Body of pancreas (tissue), 4 donors: ENCODE measurements at regions not wholly inside any gene's neighbourhood (a gene's known extent, or its start where the extent isn't known, plus 50 kb on each side); places are given as distances from the start of the nearest gene placed in this dataset.

Experiments used
- ATAC-seq: fragments of 150-250 bp; one replicate; pipeline ENCODE4 v1.9.1; 2016
- DNase-seq, 4 donors: peaks; one replicate each; pipeline ENCODE4 v3.0.0-alpha.2; 2019
- H3K27ac ChIP-seq, 4 donors: fragments of 200-600 bp; sonication (generic); 1 replicate in 3 of 4; 2 replicates in 1 of 4; pipeline versions ENCODE4 v1.5.1 to v1.6.1; 2016 to 2019; ENCODE audit warnings: mild to moderate bottlenecking in 1 of 4, mixed read lengths in 1 of 4, moderate library complexity in 1 of 4
- H3K27me3 ChIP-seq, 2 donors: fragments of 200-600 bp; sonication (generic); one replicate each; pipeline ENCODE4 v1.6.0; 2016; ENCODE audit warnings: mild to moderate bottlenecking in 1 of 2
- H3K36me3 ChIP-seq, 2 donors: fragments of 200-600 bp; sonication (generic); replicated peaks in 1 of 2; 2 replicates each; pipeline ENCODE4 v1.5.1; 2016; ENCODE audit warnings: low read depth in 2 of 2; ENCODE audit not compliant: insufficient read depth in 1 of 2
- H3K4me1 ChIP-seq: fragments of 200-600 bp; sonication (generic); one replicate; pipeline ENCODE4 v1.6.0; 2016
- H3K4me3 ChIP-seq, 2 donors: fragments of 200-600 bp; sonication (generic); 1 replicate in 1 of 2; 2 replicates in 1 of 2; pipeline ENCODE4 v1.5.1; 2016 to 2019
- H3K9me3 ChIP-seq, 3 donors: fragments of 200-600 bp; sonication (generic); 1 replicate in 2 of 3; 2 replicates in 1 of 3; pipeline ENCODE4 v1.5.1; 2016
- POLR2A ChIP-seq, 3 donors: fragments of 450-650 bp; IDR thresholded peaks; one replicate each; pipeline ENCODE4 v1.6.1; 2016; ENCODE audit warnings: antibody characterized with exemption in 3 of 3, mild to moderate bottlenecking in 2 of 3
- WGBS, 2 donors: methylation state at CpG; one replicate each; pipeline ENCODE4 v1.1.5; 2017; 5-methylcytosine and 5-hydroxymethylcytosine counted together
- intact Hi-C: fragments of 100-400 bp; cut with DNase I; formaldehyde crosslinking; loops from one replicate; pipeline ENCODE4 v1.15.1; 2023
- TF ChIP-seq, protein P1 (sequence below), 7 experiments: fragments of 450-650 bp in 4 of 7; fragments of 200-600 bp in 3 of 7; sonication (generic) in 3 of 7; IDR thresholded peaks; one replicate each; pipeline ENCODE4 v1.5.1; 2016 to 2019; ENCODE audit warnings: antibody characterized with exemption in 7 of 7

DNA sequence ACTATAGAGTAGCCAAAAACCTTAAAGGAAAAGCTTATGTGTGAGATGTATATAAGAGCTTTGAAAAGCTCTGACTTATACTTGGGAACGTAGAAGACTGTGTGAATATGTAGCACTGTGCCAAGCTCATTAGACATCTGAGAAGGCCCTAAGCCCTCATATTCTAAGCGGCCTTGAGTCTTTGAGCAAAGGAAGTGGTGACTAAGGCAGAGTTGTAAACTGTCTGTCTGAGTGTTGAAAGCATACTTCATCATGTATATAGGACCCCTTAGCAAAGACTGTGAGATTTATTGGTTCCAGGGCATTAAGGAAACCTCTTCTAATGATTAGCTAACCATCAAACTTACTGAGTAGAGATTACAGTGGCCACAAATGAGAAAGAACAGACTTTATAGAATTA, 153.3 kb upstream of the LYPLAL1 start:
- Histone ChIP-seq H3K4me1 (no peaks in the 10 kb centered on the region), H3K9me3 (no peaks in the 10 kb centered on the region), H3K36me3 (no peaks in the 10 kb centered on the region), H3K4me3 (no peak overlapping the region), H3K27ac (no peak overlapping the region), H3K27me3 (no peaks in the 10 kb centered on the region)
- TF ChIP-seq, protein P1, sequence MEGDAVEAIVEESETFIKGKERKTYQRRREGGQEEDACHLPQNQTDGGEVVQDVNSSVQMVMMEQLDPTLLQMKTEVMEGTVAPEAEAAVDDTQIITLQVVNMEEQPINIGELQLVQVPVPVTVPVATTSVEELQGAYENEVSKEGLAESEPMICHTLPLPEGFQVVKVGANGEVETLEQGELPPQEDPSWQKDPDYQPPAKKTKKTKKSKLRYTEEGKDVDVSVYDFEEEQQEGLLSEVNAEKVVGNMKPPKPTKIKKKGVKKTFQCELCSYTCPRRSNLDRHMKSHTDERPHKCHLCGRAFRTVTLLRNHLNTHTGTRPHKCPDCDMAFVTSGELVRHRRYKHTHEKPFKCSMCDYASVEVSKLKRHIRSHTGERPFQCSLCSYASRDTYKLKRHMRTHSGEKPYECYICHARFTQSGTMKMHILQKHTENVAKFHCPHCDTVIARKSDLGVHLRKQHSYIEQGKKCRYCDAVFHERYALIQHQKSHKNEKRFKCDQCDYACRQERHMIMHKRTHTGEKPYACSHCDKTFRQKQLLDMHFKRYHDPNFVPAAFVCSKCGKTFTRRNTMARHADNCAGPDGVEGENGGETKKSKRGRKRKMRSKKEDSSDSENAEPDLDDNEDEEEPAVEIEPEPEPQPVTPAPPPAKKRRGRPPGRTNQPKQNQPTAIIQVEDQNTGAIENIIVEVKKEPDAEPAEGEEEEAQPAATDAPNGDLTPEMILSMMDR (IDR thresholded peaks at IDR 0.05): no peak
- no peak for TF ChIP-seq POLR2A (IDR thresholded peaks at IDR 0.05)
- WGBS, 2 donors: 81 to 90% methylated on average over 2 of the region's 2 CpGs
- ATAC-seq: no peak
- no peak for DNase-seq
- intact Hi-C loops: no loop called here

DNA sequence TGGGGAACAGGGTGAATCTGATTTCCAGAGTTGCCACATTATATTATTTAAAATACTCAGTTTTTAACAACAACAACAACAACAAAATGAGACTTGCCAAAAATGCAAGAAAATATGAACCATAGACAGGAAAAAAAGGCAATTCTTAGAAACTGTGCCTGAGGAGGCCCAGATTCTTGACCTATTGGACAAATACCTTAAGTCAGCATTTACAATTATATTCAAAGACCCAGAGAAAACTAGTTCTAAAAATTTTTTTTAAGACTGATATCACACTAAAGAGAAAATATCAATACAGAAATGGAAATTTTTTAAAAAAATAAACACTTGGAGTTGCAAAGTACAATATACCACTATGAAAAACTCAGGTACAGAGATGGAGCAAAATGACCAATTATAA, 152.8 kb upstream of the LYPLAL1 start:
- no peak overlapping the region for H3K27ac ChIP-seq
- TF ChIP-seq POLR2A (IDR thresholded peaks at IDR 0.05): no peak
- TF ChIP-seq, protein P1 (IDR thresholded peaks at IDR 0.05): no peak
- no peaks in the 10 kb centered on the region for H3K36me3 ChIP-seq
- H3K9me3 ChIP-seq: no peaks in the 10 kb centered on the region
- no peak overlapping the region for H3K4me3 ChIP-seq
- no peaks in the 10 kb centered on the region for H3K4me1 ChIP-seq
- DNase-seq: no peak
- no peak for ATAC-seq
- intact Hi-C loops: no loop called here
- no peaks in the 10 kb centered on the region for H3K27me3 ChIP-seq

DNA sequence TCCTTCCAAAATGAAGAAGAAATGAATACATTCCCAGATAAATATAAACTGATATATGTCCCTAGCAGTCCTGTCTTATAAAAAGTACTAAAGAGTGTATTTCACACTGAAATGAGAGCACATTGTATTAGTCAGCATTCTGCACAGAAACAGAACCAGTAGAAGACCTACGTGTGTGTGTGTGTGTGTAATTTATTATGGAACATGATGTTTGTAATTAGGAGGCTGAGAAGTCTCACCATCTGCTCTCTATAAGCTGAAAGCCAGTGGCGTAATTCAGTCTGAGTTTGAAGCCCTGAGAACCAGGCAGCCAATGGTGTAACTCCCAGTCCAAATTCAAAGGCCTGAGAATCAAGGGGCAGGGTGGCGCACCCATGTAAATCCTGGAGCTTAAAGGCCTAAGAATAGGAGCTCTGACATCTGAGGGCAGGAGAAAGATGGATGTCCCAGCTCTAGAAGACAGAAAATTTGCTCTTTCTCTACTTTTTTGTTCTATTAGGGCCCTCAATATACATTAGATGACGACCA, 146.5 kb upstream of the LYPLAL1 start:
- ATAC-seq (no peak), DNase-seq (no peak)
- Histone ChIP-seq H3K4me3 (no peak overlapping the region), H3K27me3 (no peaks in the 10 kb centered on the region), H3K36me3 (no peaks in the 10 kb centered on the region), H3K27ac (no peak overlapping the region), H3K4me1 (no peaks in the 10 kb centered on the region), H3K9me3 (no peaks in the 10 kb centered on the region)
- WGBS, 2 donors: 72 to 73% methylated on average over 4 of the region's 4 CpGs
- intact Hi-C loops: no loop called here
- TF ChIP-seq, protein P1 (IDR thresholded peaks at IDR 0.05): no peak
- TF ChIP-seq POLR2A (IDR thresholded peaks at IDR 0.05): no peak

DNA sequence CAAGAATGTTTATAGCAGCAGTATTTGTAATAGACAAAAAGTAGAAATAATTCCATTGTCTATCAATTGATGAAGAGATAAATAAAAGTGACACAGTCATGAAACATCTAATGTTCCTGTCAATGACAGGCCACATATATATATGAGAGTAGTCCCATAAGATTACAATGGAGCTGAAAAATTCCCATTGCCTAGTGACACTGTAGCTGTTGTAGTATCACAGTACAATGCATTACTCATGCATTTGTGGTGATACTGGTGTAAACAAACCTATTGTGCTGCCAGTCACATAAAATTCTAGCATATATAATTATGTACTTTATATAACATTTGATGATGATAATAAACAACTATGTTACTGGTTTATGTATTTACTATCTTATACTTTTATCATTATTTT, 141.9 kb upstream of the LYPLAL1 start:
- ATAC-seq: no peak
- TF ChIP-seq, protein P1 (IDR thresholded peaks at IDR 0.05): no peak
- TF ChIP-seq POLR2A (IDR thresholded peaks at IDR 0.05): no peak
- no peak for DNase-seq
- Histone ChIP-seq H3K27me3 (no peaks in the 10 kb centered on the region), H3K4me1 (no peaks in the 10 kb centered on the region), H3K36me3 (no peaks in the 10 kb centered on the region), H3K9me3 (no peaks in the 10 kb centered on the region), H3K4me3 (no peak overlapping the region), H3K27ac (no peak overlapping the region)
- intact Hi-C loops: no loop called here

DNA sequence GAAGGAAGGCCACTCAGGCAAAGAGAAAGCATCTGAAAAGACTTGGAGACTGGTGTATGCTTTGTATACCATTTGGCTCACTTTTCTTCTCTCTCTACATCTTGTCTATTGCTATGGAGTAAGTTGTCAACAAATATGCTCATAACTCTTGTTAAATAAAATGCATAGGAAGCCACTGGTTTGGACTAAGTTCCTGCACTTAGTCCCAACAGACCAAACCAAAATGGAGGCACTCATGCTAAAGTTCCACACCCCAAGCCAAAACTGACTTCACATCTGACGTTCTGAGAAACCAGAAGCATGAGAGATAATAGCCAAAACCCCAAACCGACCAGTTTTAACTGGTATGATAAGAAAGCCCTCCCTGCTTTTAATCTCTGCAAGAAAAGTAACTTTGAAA, 135.3 kb upstream of the LYPLAL1 start:
- no peaks in the 10 kb centered on the region for H3K9me3 ChIP-seq
- H3K27me3 ChIP-seq: no peaks in the 10 kb centered on the region
- intact Hi-C loops: no loop called here
- 64 to 70% methylated on average over 2 of the region's 2 CpGs for WGBS, 2 donors
- no peak overlapping the region for H3K4me3 ChIP-seq
- no peak for ATAC-seq
- H3K36me3 ChIP-seq: no peaks in the 10 kb centered on the region
- no peak for TF ChIP-seq POLR2A (IDR thresholded peaks at IDR 0.05)
- TF ChIP-seq, protein P1 (IDR thresholded peaks at IDR 0.05): no peak
- no peak overlapping the region for H3K27ac ChIP-seq
- no peak for DNase-seq
- peaks cover 10% of the 10 kb centered on the region for H3K4me1 ChIP-seq
